IMR-90 (cell line): ENCODE measurements at regions not wholly inside any gene's neighbourhood (a gene's known extent, or its start where the extent isn't known, plus 50 kb on each side); places are given as distances from the start of the nearest gene placed in this dataset.
"Not testable (repeated sequence)": the region's sequence is repeated elsewhere in the genome, so short reads cannot be mapped to it uniquely, and the experiment has no call there.

Experiments
- ATAC-seq: fragments of 200-7000 bp; cut with Tn5 transposase; 2 replicates; pipeline ENCODE4 v1.9.1; 2020; ENCODE audit warnings: low read depth, mild to moderate bottlenecking, moderate library complexity
- BruUV-seq: library from RNA; stranded (reverse); fragments of 400-500 nt; replicated peaks from 2 replicates; lab custom pipeline; 2021; lab: Mats Ljungman, UMichigan
- CTCF ChIA-PET: fragments of 300-600 bp; formaldehyde crosslinking; extraction: SDS; loops from one replicate; lab custom pipeline; 2021; ENCODE audit warnings: antibody characterized with exemption; lab: Yijun Ruan, JAX
- POLR2A ChIA-PET: fragments of 300-600 bp; sonication (Branson Sonifier 250); formaldehyde crosslinking; loops from one replicate; lab custom pipeline; 2022; ENCODE audit warnings: antibody characterized with exemption; ENCODE audit not compliant: unreplicated experiment; lab: Charles Lee
- DNase-seq: peaks from one replicate; pipeline ENCODE4 v3.0.0; 2013
- H2AFZ ChIP-seq: replicated peaks from 2 replicates; pipeline ENCODE3; 2013; ENCODE audit warnings: low read length, mild to moderate bottlenecking; ENCODE audit not compliant: poor library complexity
- H2AK5ac ChIP-seq: 2 replicates; pipeline ENCODE4 v1.6.1; 2013; ENCODE audit warnings: low read depth, low read length, inconsistent platforms
- H2AK9ac ChIP-seq: replicated peaks from 2 replicates; pipeline ENCODE3; 2013; ENCODE audit warnings: mild to moderate bottlenecking, low read depth, low read length, moderate library complexity; ENCODE audit not compliant: poor library complexity
- H2BK120ac ChIP-seq: 2 replicates; pipeline ENCODE4 v1.6.1; 2013; ENCODE audit warnings: low read depth, low read length, inconsistent platforms
- H2BK15ac ChIP-seq: 3 replicates; pipeline ENCODE4 v1.6.1; 2013; ENCODE audit warnings: low read depth, low read length, inconsistent platforms
- H2BK20ac ChIP-seq: 2 replicates; pipeline ENCODE4 v1.6.1; 2013; ENCODE audit warnings: low read depth, mild to moderate bottlenecking, inconsistent platforms, low read length, moderate library complexity
- H2BK5ac ChIP-seq: 2 replicates; pipeline ENCODE4 v1.6.1; 2013; ENCODE audit warnings: mild to moderate bottlenecking, low read depth, low read length, inconsistent platforms; ENCODE audit not compliant: poor library complexity, severe bottlenecking
- H3K14ac ChIP-seq: replicated peaks from 2 replicates; pipeline ENCODE4 v1.6.1; 2013; ENCODE audit warnings: low read depth, low read length, inconsistent platforms
- H3K18ac ChIP-seq: 2 replicates; pipeline ENCODE4 v1.6.1; 2013; ENCODE audit warnings: low read depth, low read length, control low read depth
- H3K23ac ChIP-seq: 2 replicates; pipeline ENCODE4 v1.6.1; 2013; ENCODE audit warnings: low read depth, low read length, inconsistent platforms
- H3K27ac ChIP-seq: 2 replicates; pipeline ENCODE4 v1.5.1; 2013; ENCODE audit warnings: mild to moderate bottlenecking, control low read depth, low read length; ENCODE audit not compliant: insufficient read depth
- H3K27me3 ChIP-seq: 2 replicates; pipeline ENCODE4 v1.6.1; 2013; ENCODE audit warnings: low read length; ENCODE audit not compliant: control insufficient read depth, insufficient read depth
- H3K36me3 ChIP-seq: 2 replicates; pipeline ENCODE4 v1.6.1; 2013; ENCODE audit warnings: low read length, mixed read lengths; ENCODE audit not compliant: control insufficient read depth, insufficient read depth
- H3K4ac ChIP-seq: 2 replicates; pipeline ENCODE4 v1.6.1; 2013; ENCODE audit warnings: low read depth, low read length, inconsistent platforms
- H3K4me1 ChIP-seq: 2 replicates; pipeline ENCODE4 v1.6.1; 2013; ENCODE audit warnings: low read length, mixed read lengths; ENCODE audit not compliant: control insufficient read depth, insufficient read depth
- H3K4me2 ChIP-seq: 2 replicates; pipeline ENCODE4 v1.6.1; 2013; ENCODE audit warnings: low read depth, mild to moderate bottlenecking, control low read depth, low read length, moderate library complexity
- H3K4me3 ChIP-seq: 2 replicates; pipeline ENCODE4 v1.5.1; 2013; ENCODE audit warnings: low read depth, mild to moderate bottlenecking, control low read depth, low read length, moderate library complexity; ENCODE audit not compliant: insufficient read depth
- H3K56ac ChIP-seq: 2 replicates; pipeline ENCODE4 v1.6.1; 2013; ENCODE audit warnings: low read length, inconsistent platforms; ENCODE audit not compliant: insufficient read depth; ENCODE audit errors: extremely low read depth
- H3K79me1 ChIP-seq, 2 experiments: 2 replicates each; pipeline ENCODE4 v1.6.1; 2013; ENCODE audit warnings: low read length in 2 of 2, inconsistent platforms in 1 of 2, low read depth in 1 of 2
- H3K9ac ChIP-seq: 2 replicates; pipeline ENCODE4 v1.6.1; 2013; ENCODE audit warnings: low read depth, low read length, control low read depth
- H3K9me1 ChIP-seq: 2 replicates; pipeline ENCODE4 v1.6.1; 2013; ENCODE audit warnings: low read length, inconsistent platforms; ENCODE audit not compliant: insufficient read depth
- H3K9me3 ChIP-seq: 2 replicates; pipeline ENCODE4 v1.6.1; 2013; ENCODE audit warnings: low read length; ENCODE audit not compliant: control insufficient read depth, insufficient read depth
- H4K20me1 ChIP-seq: 2 replicates; pipeline ENCODE4 v1.6.1; 2013; ENCODE audit warnings: low read length, inconsistent platforms; ENCODE audit not compliant: insufficient read depth
- H4K5ac ChIP-seq: 2 replicates; pipeline ENCODE4 v1.6.1; 2013; ENCODE audit warnings: mild to moderate bottlenecking, low read depth, low read length, control low read depth
- H4K8ac ChIP-seq, 2 experiments: 2 replicates each; pipeline ENCODE4 v1.6.1; 2013; ENCODE audit warnings: low read depth in 2 of 2, low read length in 2 of 2, control low read depth in 1 of 2, inconsistent platforms in 1 of 2
- H4K91ac ChIP-seq: 2 replicates; pipeline ENCODE4 v1.6.1; 2013; ENCODE audit warnings: low read depth, low read length, inconsistent platforms; ENCODE audit not compliant: insufficient read depth
- WGBS, 2 experiments: methylation state at CpG; one replicate each; pipeline versions ENCODE4 v1.1.5 to v1.1.7; 2013; ENCODE audit warnings: missing lambda C conversion rate in 2 of 2; ENCODE audit not compliant: insufficient read length in 1 of 2; ENCODE audit errors: extremely low coverage in 2 of 2; 5-methylcytosine and 5-hydroxymethylcytosine counted together
- dilution Hi-C: fragments of 300-500 bp; cut with HindIII; formaldehyde crosslinking; loops from one replicate; pipeline ENCODE4 v1.14.3; 2018; ENCODE audit warnings: low sequenced_read_pairs; ENCODE audit not compliant: unreplicated experiment
- in situ Hi-C: fragments of 300-500 bp; cut with MboI; formaldehyde crosslinking; loops from 3 replicates; pipeline ENCODE4 v1.14.3; 2019; ENCODE audit warnings: low sequenced_read_pairs, inconsistent platforms, mixed read lengths
- intact Hi-C: fragments of 100-400 bp; cut with micrococcal nuclease; formaldehyde crosslinking; loops from 2 replicates; pipeline ENCODE4 v1.10.0; 2022

- H3K4me3 ChIP-seq, ATAC-seq, H3K9ac ChIP-seq, dilution Hi-C loops, H2BK15ac ChIP-seq, H4K91ac ChIP-seq, in situ Hi-C loops, H2BK120ac ChIP-seq, CTCF ChIA-PET, H3K56ac ChIP-seq, DNase-seq, BruUV-seq, H3K4me1 ChIP-seq, H2AK9ac ChIP-seq, POLR2A ChIA-PET, H4K5ac ChIP-seq, H3K79me1 ChIP-seq, H2BK5ac ChIP-seq, intact Hi-C loops, H4K20me1 ChIP-seq, H2AK5ac ChIP-seq, H3K9me3 ChIP-seq, H3K9me1 ChIP-seq, H2BK20ac ChIP-seq, H3K27ac ChIP-seq, H4K8ac ChIP-seq, H3K4me2 ChIP-seq, H3K14ac ChIP-seq, H2AFZ ChIP-seq, H3K27me3 ChIP-seq, H3K23ac ChIP-seq, H3K4ac ChIP-seq, H3K18ac ChIP-seq, H3K36me3 ChIP-seq: not testable (repeated sequence)
- 45% methylated on average over 4 of the region's 10 CpGs; no CpG with 5 or more reads in 1 of the 2 experiments for WGBS, 2 experiments
Measured at GRCh38 chr10:56447613-56448012, 86.6 kb upstream of the ZWINT start.

- H4K8ac ChIP-seq, H3K9ac ChIP-seq, H3K4me1 ChIP-seq, H2BK5ac ChIP-seq, DNase-seq, H3K23ac ChIP-seq, H3K9me3 ChIP-seq, H3K27ac ChIP-seq, H4K91ac ChIP-seq, H2AFZ ChIP-seq, H2BK20ac ChIP-seq, H2AK5ac ChIP-seq, dilution Hi-C loops, in situ Hi-C loops, intact Hi-C loops, H3K4me3 ChIP-seq, H3K79me1 ChIP-seq, H2BK15ac ChIP-seq, BruUV-seq, CTCF ChIA-PET, POLR2A ChIA-PET, H3K18ac ChIP-seq, H2AK9ac ChIP-seq, H3K4me2 ChIP-seq, H3K56ac ChIP-seq, H3K27me3 ChIP-seq, H4K20me1 ChIP-seq, H3K36me3 ChIP-seq, H2BK120ac ChIP-seq, H3K14ac ChIP-seq, ATAC-seq, H4K5ac ChIP-seq, H3K4ac ChIP-seq, H3K9me1 ChIP-seq: not testable (repeated sequence)
- WGBS, 2 experiments, result no CpG with 5 or more reads among the region's 1 CpG
Measured at GRCh38 chr10:56441337-56441736, 80.3 kb upstream of the ZWINT start.
